ENCODE measurements at regions not wholly inside any gene's neighbourhood (a gene's known extent, or its start where the extent isn't known, plus 50 kb on each side); places are given as distances from the start of the nearest gene placed in this dataset.

GRCh38 chr7:130944997-130945396, 211.0 kb upstream of the KLF14 start:
- peaks cover 2% of the 10 kb centered on the region for H3K4me1 ChIP-seq (ENCODE audit: insufficient read depth)
- H3K27ac ChIP-seq (ENCODE audit: low read depth) = peak overlapping the region; percentile 2
- H3K4me3 ChIP-seq (ENCODE audit: low read depth, low read length) = no peak overlapping the region
- 79% methylated on average over 1 of the region's 1 CpG for WGBS
- H3K36me3 ChIP-seq (ENCODE audit: insufficient read depth) = no peaks in the 10 kb centered on the region
- no peak for DNase-seq (ENCODE audit: extremely low spot score)

GRCh38 chr7:130945411-130945811, 211.4 kb upstream of the KLF14 start:
- DNase-seq (ENCODE audit: extremely low spot score) = no peak
- 85% methylated on average over 5 of the region's 5 CpGs for WGBS
- H3K4me3 ChIP-seq (ENCODE audit: low read depth, low read length) = no peak overlapping the region
- H3K4me1 ChIP-seq (ENCODE audit: insufficient read depth) = peaks cover 2% of the 10 kb centered on the region
- no peaks in the 10 kb centered on the region for H3K36me3 ChIP-seq (ENCODE audit: insufficient read depth)
- no peak overlapping the region for H3K27ac ChIP-seq (ENCODE audit: low read depth)

GRCh38 chr7:130946114-130946513, 212.1 kb upstream of the KLF14 start:
- Histone ChIP-seq H3K36me3 (ENCODE audit: insufficient read depth) (no peaks in the 10 kb centered on the region), H3K27ac (ENCODE audit: low read depth) (no peak overlapping the region), H3K4me1 (ENCODE audit: insufficient read depth) (peaks cover 2% of the 10 kb centered on the region), H3K4me3 (ENCODE audit: low read depth, low read length) (no peak overlapping the region)
- 86% methylated on average over 1 of the region's 1 CpG for WGBS
- DNase-seq (ENCODE audit: extremely low spot score) = no peak

GRCh38 chr7:130947792-130948580, 214.0 kb upstream of the KLF14 start:
- peaks cover 2% of the 10 kb centered on the region for H3K4me1 ChIP-seq (ENCODE audit: insufficient read depth)
- 93% methylated on average over 6 of the region's 6 CpGs for WGBS
- DNase-seq (ENCODE audit: extremely low spot score) = no peak
- no peaks in the 10 kb centered on the region for H3K36me3 ChIP-seq (ENCODE audit: insufficient read depth)
- H3K4me3 ChIP-seq (ENCODE audit: low read depth, low read length) = no peak overlapping the region
- H3K27ac ChIP-seq (ENCODE audit: low read depth) = no peak overlapping the region

- no peak for DNase-seq (ENCODE audit: extremely low spot score)
- Histone ChIP-seq H3K4me3 (ENCODE audit: low read depth, low read length) (no peak overlapping the region), H3K27ac (ENCODE audit: low read depth) (no peak overlapping the region), H3K4me1 (ENCODE audit: insufficient read depth) (no peaks in the 10 kb centered on the region), H3K36me3 (ENCODE audit: insufficient read depth) (no peaks in the 10 kb centered on the region)
- WGBS = 90% methylated on average over 1 of the region's 1 CpG
These were observed 214.8 kb upstream of the KLF14 start for GRCh38 chr7:130948822-130949221.

GRCh38 chr7:130949550-130949949, 215.5 kb upstream of the KLF14 start:
- Histone ChIP-seq H3K4me3 (ENCODE audit: low read depth, low read length) (no peak overlapping the region), H3K4me1 (ENCODE audit: insufficient read depth) (no peaks in the 10 kb centered on the region), H3K36me3 (ENCODE audit: insufficient read depth) (no peaks in the 10 kb centered on the region), H3K27ac (ENCODE audit: low read depth) (no peak overlapping the region)
- WGBS = 95% methylated on average over 2 of the region's 2 CpGs
- DNase-seq (ENCODE audit: extremely low spot score) = no peak

- Histone ChIP-seq H3K4me1 (ENCODE audit: insufficient read depth) (no peaks in the 10 kb centered on the region), H3K27ac (ENCODE audit: low read depth) (no peak overlapping the region), H3K4me3 (ENCODE audit: low read depth, low read length) (no peak overlapping the region), H3K36me3 (ENCODE audit: insufficient read depth) (no peaks in the 10 kb centered on the region)
- WGBS = 95% methylated on average over 1 of the region's 1 CpG
- no peak for DNase-seq (ENCODE audit: extremely low spot score)
These were observed 216.0 kb upstream of the KLF14 start for GRCh38 chr7:130950054-130950453.

- no peak overlapping the region for H3K4me3 ChIP-seq (ENCODE audit: low read depth, low read length)
- no peaks in the 10 kb centered on the region for H3K36me3 ChIP-seq (ENCODE audit: insufficient read depth)
- DNase-seq (ENCODE audit: extremely low spot score) = no peak
- 93% methylated on average over 6 of the region's 6 CpGs for WGBS
- no peaks in the 10 kb centered on the region for H3K4me1 ChIP-seq (ENCODE audit: insufficient read depth)
- H3K27ac ChIP-seq (ENCODE audit: low read depth) = no peak overlapping the region
These were observed 216.7 kb upstream of the KLF14 start for GRCh38 chr7:130950741-130951140.

GRCh38 chr7:130951303-130951975, 217.4 kb upstream of the KLF14 start:
- Histone ChIP-seq H3K4me3 (ENCODE audit: low read depth, low read length) (no peak overlapping the region), H3K4me1 (ENCODE audit: insufficient read depth) (no peaks in the 10 kb centered on the region), H3K27ac (ENCODE audit: low read depth) (no peak overlapping the region), H3K36me3 (ENCODE audit: insufficient read depth) (no peaks in the 10 kb centered on the region)
- WGBS = 92% methylated on average over 14 of the region's 14 CpGs
- DNase-seq (ENCODE audit: extremely low spot score) = no peak

- H3K4me1 ChIP-seq (ENCODE audit: insufficient read depth) = peaks cover 3% of the 10 kb centered on the region
- H3K27ac ChIP-seq (ENCODE audit: low read depth) = peak overlapping the region; percentile 6
- no peaks in the 10 kb centered on the region for H3K36me3 ChIP-seq (ENCODE audit: insufficient read depth)
- H3K4me3 ChIP-seq (ENCODE audit: low read depth, low read length) = no peak overlapping the region
- WGBS = 77% methylated on average over 16 of the region's 16 CpGs
- DNase-seq (ENCODE audit: extremely low spot score) = no peak
These were observed 218.2 kb upstream of the KLF14 start for GRCh38 chr7:130951976-130952876.

- Histone ChIP-seq H3K4me3 (ENCODE audit: low read depth, low read length) (no peak overlapping the region), H3K4me1 (ENCODE audit: insufficient read depth) (peaks cover 3% of the 10 kb centered on the region), H3K27ac (ENCODE audit: low read depth) (no peak overlapping the region), H3K36me3 (ENCODE audit: insufficient read depth) (no peaks in the 10 kb centered on the region)
- no peak for DNase-seq (ENCODE audit: extremely low spot score)
- 78% methylated on average over 4 of the region's 4 CpGs for WGBS
These were observed 219.2 kb upstream of the KLF14 start for GRCh38 chr7:130953196-130953595.

- H3K36me3 ChIP-seq (ENCODE audit: insufficient read depth) = no peaks in the 10 kb centered on the region
- no peak for DNase-seq (ENCODE audit: extremely low spot score)
- H3K4me3 ChIP-seq (ENCODE audit: low read depth, low read length) = no peak overlapping the region
- no peak overlapping the region for H3K27ac ChIP-seq (ENCODE audit: low read depth)
- peaks cover 3% of the 10 kb centered on the region for H3K4me1 ChIP-seq (ENCODE audit: insufficient read depth)
- WGBS = 92% methylated on average over 6 of the region's 6 CpGs
These were observed 221.0 kb upstream of the KLF14 start for GRCh38 chr7:130954918-130955564.

- Histone ChIP-seq H3K4me1 (ENCODE audit: insufficient read depth) (peaks cover 3% of the 10 kb centered on the region), H3K27ac (ENCODE audit: low read depth) (no peak overlapping the region), H3K4me3 (ENCODE audit: low read depth, low read length) (no peak overlapping the region), H3K36me3 (ENCODE audit: insufficient read depth) (peaks cover 2% of the 10 kb centered on the region)
- no peak for DNase-seq (ENCODE audit: extremely low spot score)
These were observed 221.5 kb upstream of the KLF14 start for GRCh38 chr7:130955565-130955919.
